ENCODE measurements at regions not wholly inside any gene's neighbourhood (a gene's known extent, or its start where the extent isn't known, plus 50 kb on each side); places are given as distances from the start of the nearest gene placed in this dataset.

- H3K27me3 ChIP-seq (ENCODE audit: control insufficient read depth in 3 of 3, insufficient read depth in 3 of 3, low read length in 2 of 3): no peaks in the 10 kb centered on the region
- H3K9ac ChIP-seq (ENCODE audit: insufficient read depth in 1 of 2, low read length in 2 of 2): no peak overlapping the region
- no peak overlapping the region for H3K27ac ChIP-seq (ENCODE audit: low read depth in 1 of 2, low read length in 1 of 2)
- no peak overlapping the region for H3K4me3 ChIP-seq
- no peaks in the 10 kb centered on the region for H3K36me3 ChIP-seq (ENCODE audit: control insufficient read depth in 4 of 4, insufficient read depth in 4 of 4, low read length in 4 of 4)
- no peak for ATAC-seq (ENCODE audit: insufficient read depth, low FRiP score)
- no peak for TF ChIP-seq CTCF (IDR thresholded peaks at IDR 0.05; ENCODE audit: control extremely low read depth, extremely low read depth)
- 54 to 71% methylated on average over 4 of the region's 4 CpGs for WGBS, 2 donors
- DNase-seq: no peak
- H3K4me1 ChIP-seq (ENCODE audit: control insufficient read depth in 5 of 5, insufficient read depth in 5 of 5, low read length in 5 of 5): peaks cover 0 to 10% (median 0%) of the 10 kb centered on the region in 5 donors
- H3K9me3 ChIP-seq (ENCODE audit: control insufficient read depth in 4 of 4, insufficient read depth in 3 of 4, low read length in 3 of 4): no peaks in the 10 kb centered on the region
Observed at GRCh38 chr6:231779-232178, 60.5 kb upstream of the DUSP22 start.

- Histone ChIP-seq H3K27ac (ENCODE audit: low read depth in 1 of 2, low read length in 1 of 2) (no peak overlapping the region), H3K9ac (ENCODE audit: insufficient read depth in 1 of 2, low read length in 2 of 2) (no peak overlapping the region), H3K9me3 (ENCODE audit: control insufficient read depth in 4 of 4, insufficient read depth in 3 of 4, low read length in 3 of 4) (no peaks in the 10 kb centered on the region), H3K36me3 (ENCODE audit: control insufficient read depth in 4 of 4, insufficient read depth in 4 of 4, low read length in 4 of 4) (no peaks in the 10 kb centered on the region), H3K27me3 (ENCODE audit: control insufficient read depth in 3 of 3, insufficient read depth in 3 of 3, low read length in 2 of 3) (no peaks in the 10 kb centered on the region), H3K4me1 (ENCODE audit: control insufficient read depth in 5 of 5, insufficient read depth in 5 of 5, low read length in 5 of 5) (peaks cover 0 to 10% (median 0%) of the 10 kb centered on the region in 5 donors), H3K4me3 (no peak overlapping the region)
- no peak for TF ChIP-seq CTCF (IDR thresholded peaks at IDR 0.05; ENCODE audit: control extremely low read depth, extremely low read depth)
- ATAC-seq (ENCODE audit: insufficient read depth, low FRiP score): no peak
- WGBS, 2 donors: 86 to 89% methylated on average over 12 of the region's 12 CpGs
- no peak for DNase-seq
Observed at GRCh38 chr6:232982-233640, 59.2 kb upstream of the DUSP22 start.

GRCh38 chr6:234706-235372 lies 57.4 kb upstream of the DUSP22 start:
- H3K27me3 ChIP-seq (ENCODE audit: control insufficient read depth in 3 of 3, insufficient read depth in 3 of 3, low read length in 2 of 3): no peaks in the 10 kb centered on the region
- no peak for TF ChIP-seq CTCF (IDR thresholded peaks at IDR 0.05; ENCODE audit: control extremely low read depth, extremely low read depth)
- H3K4me3 ChIP-seq: no peak overlapping the region
- H3K36me3 ChIP-seq (ENCODE audit: control insufficient read depth in 4 of 4, insufficient read depth in 4 of 4, low read length in 4 of 4): no peaks in the 10 kb centered on the region
- no peak overlapping the region for H3K9ac ChIP-seq (ENCODE audit: insufficient read depth in 1 of 2, low read length in 2 of 2)
- WGBS, 2 donors: 79 to 81% methylated on average over 3 of the region's 3 CpGs
- H3K4me1 ChIP-seq (ENCODE audit: control insufficient read depth in 5 of 5, insufficient read depth in 5 of 5, low read length in 5 of 5): peaks cover 0 to 10% (median 0%) of the 10 kb centered on the region in 5 donors
- no peak for ATAC-seq (ENCODE audit: insufficient read depth, low FRiP score)
- DNase-seq: no peak
- H3K9me3 ChIP-seq (ENCODE audit: control insufficient read depth in 4 of 4, insufficient read depth in 3 of 4, low read length in 3 of 4): no peaks in the 10 kb centered on the region
- H3K27ac ChIP-seq (ENCODE audit: low read depth in 1 of 2, low read length in 1 of 2): no peak overlapping the region

Data from lung (tissue), 11 donors.